ENCODE measurements at regions not wholly inside any gene's neighbourhood (a gene's known extent, or its start where the extent isn't known, plus 50 kb on each side); places are given as distances from the start of the nearest gene placed in this dataset.

GRCh38 chr20:57079031-57080005 lies 187.1 kb downstream of the BMP7 start:
- DNase-seq (ENCODE audit: low read depth in 2 of 2): no peak

DNA sequence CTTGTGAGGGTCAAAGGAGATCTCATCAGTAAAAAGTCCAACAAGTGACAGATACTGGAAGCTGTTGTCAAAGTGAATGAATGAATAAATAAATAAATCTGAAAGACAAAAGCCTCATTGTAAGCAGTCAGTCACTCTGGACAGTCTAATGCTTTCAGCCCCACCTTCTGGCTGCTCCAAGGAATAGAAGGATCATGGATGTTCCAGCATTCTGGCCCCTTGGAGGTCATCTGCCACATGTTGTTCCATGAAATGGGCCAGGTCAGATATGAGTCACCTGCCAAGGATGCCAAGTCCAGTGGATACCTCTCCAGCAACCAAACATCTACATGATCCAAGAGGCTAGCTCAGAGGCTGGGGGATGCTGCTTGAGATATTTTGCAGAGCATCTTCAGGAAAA lies 185.6 kb downstream of the BMP7 start:
- no peak for DNase-seq (ENCODE audit: low read depth in 2 of 2)

- no peak for DNase-seq (ENCODE audit: low read depth in 2 of 2)
Measured at GRCh38 chr20:57082357-57082945, 184.0 kb downstream of the BMP7 start.

- no peak for DNase-seq (ENCODE audit: low read depth in 2 of 2)
Measured at GRCh38 chr20:57083072-57083471, 183.4 kb downstream of the BMP7 start.

DNA sequence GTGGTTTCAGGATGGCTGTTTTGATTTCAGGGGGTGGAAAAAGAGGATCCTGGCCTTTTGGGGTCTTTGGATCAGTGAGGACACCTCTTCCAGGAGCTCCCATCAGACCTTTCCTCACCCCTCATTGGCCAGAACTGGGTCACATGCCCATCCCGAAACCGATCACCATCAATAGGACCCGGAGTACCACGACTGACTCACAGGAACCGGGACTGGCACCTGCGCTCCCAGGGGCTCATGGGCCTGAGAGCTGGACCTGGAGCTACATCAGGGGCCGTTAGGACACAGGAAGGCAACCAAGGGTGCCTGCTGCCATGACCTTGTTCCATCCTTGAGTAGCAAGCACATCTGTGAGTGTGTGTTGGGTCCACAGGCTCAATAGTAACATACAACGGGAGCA lies 180.4 kb downstream of the BMP7 start:
- DNase-seq (ENCODE audit: low read depth in 2 of 2): no peak

GRCh38 chr20:57087102-57087501 lies 179.3 kb downstream of the BMP7 start:
- DNase-seq (ENCODE audit: low read depth in 2 of 2): no peak

- DNase-seq (ENCODE audit: low read depth in 2 of 2): no peak
Measured at GRCh38 chr20:57087705-57088104, 178.7 kb downstream of the BMP7 start.

DNA sequence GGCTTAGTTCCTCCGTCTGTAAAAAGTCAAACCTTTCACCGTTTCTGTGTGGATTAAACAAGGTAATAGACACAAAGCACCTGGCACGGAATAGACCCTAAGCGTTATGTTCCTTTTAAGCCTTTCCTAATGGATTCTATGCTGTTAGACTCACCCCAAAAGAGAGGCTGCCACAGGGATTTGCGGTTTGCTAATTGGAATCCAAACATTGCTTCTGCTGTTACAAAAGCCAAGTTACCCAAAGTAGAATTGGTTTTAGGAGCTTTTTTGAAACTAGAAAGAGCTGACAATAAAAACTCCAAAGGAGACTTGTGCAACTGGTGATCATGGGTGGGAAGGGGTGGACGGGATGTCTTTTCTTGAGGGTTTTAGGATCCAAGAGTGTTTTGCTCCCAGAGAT lies 178.0 kb downstream of the BMP7 start:
- DNase-seq (ENCODE audit: low read depth in 2 of 2): no peak

GRCh38 chr20:57089699-57090144 lies 176.7 kb downstream of the BMP7 start:
- peak; percentile 64 to 66 for DNase-seq (ENCODE audit: low read depth in 2 of 2)

GRCh38 chr20:57090590-57091560 lies 175.6 kb downstream of the BMP7 start:
- no peak for DNase-seq (ENCODE audit: low read depth in 2 of 2)

- DNase-seq (ENCODE audit: low read depth in 2 of 2): no peak
Measured at GRCh38 chr20:57091748-57092111, 174.7 kb downstream of the BMP7 start.

GRCh38 chr20:57092112-57092899 lies 174.1 kb downstream of the BMP7 start:
- peak; percentile 39 to 49 for DNase-seq (ENCODE audit: low read depth in 2 of 2)

DNA sequence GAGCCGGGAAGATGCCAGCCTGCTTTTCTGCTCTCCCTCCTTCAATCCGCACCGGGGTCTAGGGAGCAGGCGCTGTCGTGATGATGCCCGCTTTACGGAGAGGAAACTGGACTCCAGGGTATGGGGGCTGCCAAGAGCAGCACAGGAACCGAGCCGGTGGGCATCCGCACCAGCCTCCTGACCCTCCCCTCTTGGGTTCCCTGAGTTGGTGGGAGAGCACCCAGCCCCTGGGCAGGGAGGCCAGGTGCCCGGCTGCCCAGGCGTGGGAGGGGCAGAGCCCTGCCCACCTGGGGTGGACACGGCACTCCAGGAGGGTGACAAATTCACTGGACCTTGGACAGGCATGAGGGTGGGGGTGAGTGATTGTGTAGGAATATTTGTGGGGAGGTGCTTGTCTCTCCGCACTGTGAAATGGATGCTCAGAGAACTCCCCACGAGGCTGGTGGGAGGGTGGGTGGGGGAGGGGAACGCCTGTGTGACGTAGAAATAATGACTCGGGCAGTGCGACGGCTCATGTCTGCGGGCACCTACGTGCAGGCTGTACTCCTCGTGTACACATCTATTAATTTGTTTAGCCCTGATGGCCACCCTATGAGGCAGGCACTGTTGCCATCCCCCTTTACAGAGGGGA lies 173.4 kb downstream of the BMP7 start:
- no peak for DNase-seq (ENCODE audit: low read depth in 2 of 2)

- DNase-seq (ENCODE audit: low read depth in 2 of 2): no peak
Measured at GRCh38 chr20:57093766-57094165, 172.7 kb downstream of the BMP7 start.

GRCh38 chr20:57094252-57094891 lies 172.1 kb downstream of the BMP7 start:
- DNase-seq (ENCODE audit: low read depth in 2 of 2): no peak

DNA sequence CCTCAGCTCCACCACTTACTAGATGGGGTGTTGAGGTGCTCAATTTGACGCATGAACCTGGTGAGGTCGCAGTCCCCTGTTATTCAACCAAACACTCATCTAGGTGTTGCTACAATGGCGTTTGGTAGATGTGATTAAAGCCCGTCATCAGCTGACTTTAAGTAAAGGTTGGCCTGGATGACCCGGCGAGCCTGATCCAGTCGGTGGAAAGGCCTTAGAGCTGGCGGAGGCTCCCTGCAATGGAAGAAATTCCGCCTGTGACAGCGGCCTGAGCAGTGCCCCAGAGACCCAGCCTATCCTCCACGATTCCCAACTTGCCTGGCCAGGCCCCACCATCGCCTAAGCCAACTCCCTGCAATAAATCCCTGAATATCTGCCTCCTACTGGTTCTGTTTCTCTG lies 171.4 kb downstream of the BMP7 start:
- no peak for DNase-seq (ENCODE audit: low read depth in 2 of 2)

- no peak for DNase-seq (ENCODE audit: low read depth in 2 of 2)
Measured at GRCh38 chr20:57095426-57095825, 171.0 kb downstream of the BMP7 start.

DNA sequence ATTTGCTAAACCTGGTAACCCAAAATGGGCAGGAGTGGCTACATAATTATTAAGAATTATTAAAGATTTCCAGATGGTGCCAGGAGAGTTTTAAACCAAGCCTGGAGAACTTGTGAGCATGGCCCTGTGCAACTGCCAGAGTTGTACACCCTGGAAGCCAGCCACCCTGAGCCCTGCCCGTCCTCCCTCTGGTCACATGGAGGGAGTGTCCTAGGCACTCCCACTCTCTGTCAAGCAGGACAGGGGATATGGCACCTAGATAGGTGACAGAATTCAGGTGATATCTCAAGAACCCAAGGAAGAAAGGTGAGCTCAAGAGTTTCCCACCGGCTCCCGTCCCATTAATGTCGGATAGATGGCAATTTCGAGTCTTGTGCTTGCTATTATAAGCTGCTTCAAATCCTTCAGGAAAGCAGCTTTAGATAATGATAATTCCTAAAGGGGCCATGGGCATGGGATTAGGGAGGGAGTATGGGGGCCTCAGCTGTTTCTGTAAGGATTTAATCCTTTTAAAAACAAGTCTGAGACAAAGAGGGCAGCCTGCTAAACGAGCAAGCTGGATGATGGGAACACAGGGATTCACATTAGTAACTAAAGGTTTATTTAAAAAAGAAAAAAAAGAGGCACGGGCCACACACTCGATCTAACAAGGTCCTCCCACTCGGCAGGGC lies 169.1 kb downstream of the BMP7 start:
- DNase-seq (ENCODE audit: low read depth in 2 of 2): no peak

- DNase-seq (ENCODE audit: low read depth in 2 of 2): no peak
Measured at GRCh38 chr20:57102160-57102559, 164.3 kb downstream of the BMP7 start.

DNA sequence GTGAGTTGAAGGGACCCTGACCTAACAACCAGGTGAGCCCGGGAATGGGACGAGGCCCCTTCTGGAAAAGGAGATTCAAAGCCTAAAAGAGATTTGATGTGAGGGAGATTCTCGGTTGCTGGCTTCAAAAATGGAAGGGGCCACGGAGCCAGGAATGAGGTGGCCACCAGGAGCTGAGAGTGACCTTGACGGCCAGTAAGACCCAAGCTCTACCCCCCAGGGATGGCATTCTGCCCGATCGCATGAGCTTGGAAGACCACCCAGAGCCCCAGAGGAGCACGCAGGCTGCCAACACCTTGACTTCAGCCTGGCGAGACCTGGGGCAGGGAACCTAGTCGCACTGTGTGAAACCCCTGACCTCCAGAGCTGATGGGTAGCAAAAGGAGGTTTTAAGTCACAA lies 163.9 kb downstream of the BMP7 start:
- no peak for DNase-seq (ENCODE audit: low read depth in 2 of 2)

All from stimulated activated CD8-positive, alpha-beta memory T cell treated with anti-CD3 and anti-CD28 coated beads, Interleukin-2, amount 100 ng/mL, for 48 hours (primary cell).